ENCODE measurements at regions not wholly inside any gene's neighbourhood (a gene's known extent, or its start where the extent isn't known, plus 50 kb on each side); places are given as distances from the start of the nearest gene placed in this dataset.
"Not testable (repeated sequence)": the region's sequence is repeated elsewhere in the genome, so short reads cannot be mapped to it uniquely, and the experiment has no call there.

DNA sequence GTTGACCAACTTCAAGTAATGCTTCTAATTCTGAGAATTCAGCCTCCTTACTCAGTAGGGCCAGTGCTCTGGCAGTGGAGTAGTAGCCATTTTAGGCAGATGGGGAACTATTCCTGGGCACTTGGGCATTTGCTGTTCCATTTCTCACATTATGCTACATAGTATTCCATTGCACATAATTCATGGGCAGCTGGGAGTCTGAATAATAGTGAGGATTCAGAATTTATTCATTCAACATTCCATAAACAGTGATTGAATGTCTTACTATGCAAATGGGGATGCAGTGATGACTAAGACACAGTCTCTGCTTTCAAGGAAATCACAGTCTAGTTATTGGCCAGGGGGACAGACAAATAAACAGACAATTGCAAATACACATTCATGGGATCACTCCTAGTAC lies 301.0 kb upstream of the KCNN2 start:
- DNase-seq, result no peak

DNA sequence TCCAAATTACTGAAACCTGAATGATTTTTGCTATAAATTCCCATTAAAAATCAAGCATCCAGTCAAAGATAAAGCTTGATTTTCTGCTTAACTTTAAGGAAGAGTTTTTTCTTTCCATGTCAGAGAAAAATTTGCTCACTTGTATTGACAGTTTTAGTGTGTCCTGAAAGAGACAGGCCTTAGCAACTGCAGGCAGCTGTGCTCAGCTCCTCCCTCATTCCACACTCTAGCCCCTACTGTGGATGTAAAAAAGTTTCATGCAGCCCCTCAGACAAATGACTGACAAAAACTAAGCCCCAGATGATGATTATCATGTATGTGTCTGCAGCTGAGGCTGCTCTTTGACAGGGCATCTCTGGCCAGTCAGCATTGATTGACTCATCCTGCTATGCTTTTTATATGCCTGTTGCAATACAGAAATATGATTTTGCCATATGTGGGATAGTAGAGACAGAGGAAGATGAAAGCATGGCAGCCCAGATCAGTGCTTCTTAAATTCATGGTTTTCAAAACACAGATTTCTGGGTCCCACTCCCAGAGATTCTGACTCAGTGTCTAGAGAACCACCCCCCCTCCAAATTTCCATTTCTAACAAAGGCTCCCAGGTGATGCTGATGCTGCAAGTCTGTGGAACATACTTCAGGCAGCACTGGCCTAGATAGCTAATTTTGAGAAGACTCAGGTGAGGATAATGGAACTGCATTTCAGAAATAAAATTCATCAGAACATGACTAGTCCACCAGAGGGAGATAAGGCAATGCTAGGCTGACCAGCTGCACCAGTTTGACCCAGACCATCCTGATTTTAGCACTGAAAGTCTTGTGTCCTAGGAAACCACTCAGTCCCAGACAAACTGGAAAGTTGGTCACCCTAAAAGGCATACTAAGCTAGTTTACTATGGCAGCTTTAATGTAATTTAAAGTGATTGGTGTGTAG lies 298.7 kb upstream of the KCNN2 start:
- no peak for DNase-seq

DNA sequence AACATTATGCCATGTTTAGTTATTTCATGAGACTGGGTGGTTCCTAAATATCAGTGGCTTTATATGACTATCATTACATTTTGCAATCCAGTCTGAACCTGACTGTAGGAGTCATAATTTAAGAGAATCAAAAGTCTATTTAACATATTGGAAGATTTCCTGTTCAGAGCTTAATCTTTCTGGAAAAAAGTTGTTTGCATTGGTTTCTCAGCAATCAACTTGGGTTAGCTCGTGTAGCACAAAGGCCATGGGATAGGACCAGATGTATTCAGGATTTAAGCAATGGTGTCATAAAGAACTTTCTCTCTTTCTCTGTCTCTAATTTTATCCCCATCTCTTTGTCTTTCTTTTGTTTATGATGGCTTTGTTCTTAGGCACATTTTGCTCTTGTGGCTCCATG lies 296.0 kb upstream of the KCNN2 start:
- no peak for DNase-seq

DNA sequence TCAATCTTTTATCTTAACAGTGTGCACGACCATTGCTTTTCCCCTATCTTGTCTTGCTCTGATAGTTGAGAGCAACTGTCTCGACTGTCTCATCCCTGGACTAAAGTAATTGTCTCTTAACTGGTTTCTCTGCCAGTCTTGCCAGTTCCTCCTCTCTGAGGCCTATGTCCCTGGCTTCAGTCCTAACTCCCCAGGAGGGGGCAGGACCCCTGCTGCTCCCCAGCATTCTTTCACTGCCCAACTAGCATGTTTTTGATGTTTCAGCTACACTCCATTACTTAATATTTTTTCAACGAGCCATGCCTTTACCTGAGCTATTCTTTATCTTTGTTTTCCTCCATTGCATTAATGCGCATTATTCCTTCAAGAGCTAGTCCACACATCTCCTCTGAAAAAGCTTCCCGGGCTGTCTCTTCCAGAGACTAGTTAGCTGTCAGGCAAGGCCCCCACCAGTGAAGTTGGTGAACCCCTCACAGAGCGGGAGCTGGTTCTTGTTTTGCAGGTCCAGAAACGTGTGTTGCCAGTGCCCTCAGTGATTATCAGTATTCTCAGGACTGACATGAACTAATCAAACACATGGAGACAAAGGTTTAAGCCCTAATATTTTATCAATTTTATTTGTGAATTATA lies 291.7 kb upstream of the KCNN2 start:
- no peak for DNase-seq

DNA sequence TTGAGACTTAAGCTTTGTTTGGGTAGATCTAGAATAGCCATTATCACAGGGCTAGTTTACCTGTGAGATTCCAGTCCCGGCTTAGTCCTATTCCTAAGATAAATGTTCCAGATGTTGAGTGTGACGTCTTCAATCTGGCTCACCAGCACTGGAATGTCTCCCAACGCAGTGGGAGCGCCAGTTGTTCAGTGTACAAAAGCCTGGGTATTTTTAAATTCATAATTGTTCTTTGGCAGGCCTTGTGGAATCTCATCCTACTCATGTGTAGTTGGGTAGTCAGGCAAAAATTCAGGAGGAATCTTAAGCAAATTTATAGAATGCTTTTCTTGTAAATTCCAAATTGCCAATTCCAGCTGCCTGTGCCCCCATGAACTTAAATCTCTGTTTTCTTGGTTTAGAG lies 272.6 kb upstream of the KCNN2 start:
- DNase-seq, result no peak

DNA sequence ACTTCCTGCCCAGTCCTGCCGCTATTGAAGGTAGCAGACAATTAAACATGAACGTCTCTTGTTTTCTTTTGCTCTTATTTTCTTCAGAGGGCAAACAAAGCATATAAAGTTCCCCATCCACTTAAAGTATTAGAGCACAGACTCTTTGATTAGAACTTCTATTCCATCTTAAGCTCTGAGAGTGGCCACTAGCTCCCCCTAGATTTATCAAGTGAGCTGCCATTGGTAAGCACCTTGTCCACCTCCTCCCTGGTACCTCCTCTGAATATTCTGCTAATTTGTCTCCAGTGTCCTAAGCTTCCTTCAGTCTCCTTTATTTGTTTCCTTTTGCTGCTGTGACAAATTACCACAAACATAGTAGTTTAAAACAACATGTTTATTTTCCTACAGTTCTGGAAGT lies 264.3 kb upstream of the KCNN2 start:
- no peak for DNase-seq

DNA sequence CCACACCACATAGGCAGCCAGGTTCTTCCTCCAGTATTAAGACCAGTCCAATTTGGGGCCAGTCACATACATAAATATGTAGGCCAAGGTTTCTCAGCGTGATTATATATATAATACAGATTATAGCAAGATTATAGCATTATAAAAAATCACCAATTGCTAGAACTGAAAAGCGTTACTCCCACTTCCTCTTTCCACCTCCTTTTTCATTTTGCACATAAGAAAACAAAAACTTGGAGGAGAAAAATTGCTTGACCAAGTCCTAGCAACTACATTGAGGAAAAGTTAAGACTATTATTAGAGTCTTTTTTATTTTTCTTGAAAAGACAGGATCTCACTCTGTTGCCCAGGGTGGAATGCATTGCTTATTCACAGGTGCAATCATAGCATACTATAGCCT lies 262.7 kb upstream of the KCNN2 start:
- DNase-seq, result no peak

DNA sequence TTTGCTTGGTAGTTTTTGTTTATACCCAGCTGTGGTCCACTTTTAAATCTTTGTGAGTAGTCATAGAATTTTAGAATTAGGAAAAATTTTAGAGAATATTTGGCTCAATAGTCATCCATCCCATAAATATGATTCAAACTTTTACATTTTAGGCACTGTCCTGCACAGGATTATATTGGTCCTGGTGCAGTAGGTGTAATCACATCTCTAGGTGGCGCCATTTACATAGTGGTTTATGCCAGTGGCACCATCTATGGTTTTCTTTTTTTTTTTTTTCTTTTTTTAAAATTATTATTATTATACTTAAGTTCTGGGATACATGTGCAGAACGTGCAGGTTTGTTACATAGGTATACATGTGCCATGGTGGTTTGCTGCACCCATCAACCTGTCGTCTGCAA lies 260.7 kb upstream of the KCNN2 start:
- no peak for DNase-seq

DNA sequence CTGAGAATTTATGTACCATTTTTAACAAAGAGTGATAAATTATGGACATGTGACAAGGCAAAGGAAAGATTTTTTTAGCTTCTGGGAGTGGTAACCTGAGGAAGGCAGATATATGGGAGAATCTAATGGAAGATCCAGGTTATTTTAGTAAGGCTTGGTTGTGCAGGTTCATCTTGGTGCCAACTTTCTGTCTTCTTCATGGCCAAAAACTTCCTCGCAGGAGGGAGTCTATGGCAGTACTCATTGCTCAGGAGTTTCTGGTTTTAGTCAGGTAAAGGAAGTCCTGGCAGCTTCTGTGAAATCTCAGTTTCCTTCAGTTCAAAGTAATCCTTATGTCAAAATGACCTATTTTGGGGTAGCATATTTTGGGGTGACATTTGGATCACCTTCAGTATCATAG lies 248.3 kb upstream of the KCNN2 start:
- no peak for DNase-seq

DNA sequence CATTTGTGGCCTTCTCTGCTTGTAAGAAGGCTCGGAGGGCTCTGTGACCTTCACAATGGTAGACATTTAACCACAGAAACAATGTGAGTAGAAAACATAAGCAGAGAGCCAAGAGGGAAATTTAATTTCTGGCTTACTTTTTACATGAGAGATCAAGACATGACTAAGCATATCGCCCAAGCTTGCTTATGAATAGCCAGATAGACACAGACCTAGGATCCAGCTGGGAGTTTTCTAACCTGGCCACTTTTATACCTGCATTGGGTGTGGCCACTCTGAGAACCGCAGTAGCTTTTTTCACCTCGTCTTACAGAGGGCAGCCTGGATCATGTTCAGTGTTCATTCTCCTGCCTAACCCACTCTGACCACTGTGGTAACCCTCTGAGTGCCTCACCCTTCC lies 244.9 kb upstream of the KCNN2 start:
- no peak for DNase-seq

DNA sequence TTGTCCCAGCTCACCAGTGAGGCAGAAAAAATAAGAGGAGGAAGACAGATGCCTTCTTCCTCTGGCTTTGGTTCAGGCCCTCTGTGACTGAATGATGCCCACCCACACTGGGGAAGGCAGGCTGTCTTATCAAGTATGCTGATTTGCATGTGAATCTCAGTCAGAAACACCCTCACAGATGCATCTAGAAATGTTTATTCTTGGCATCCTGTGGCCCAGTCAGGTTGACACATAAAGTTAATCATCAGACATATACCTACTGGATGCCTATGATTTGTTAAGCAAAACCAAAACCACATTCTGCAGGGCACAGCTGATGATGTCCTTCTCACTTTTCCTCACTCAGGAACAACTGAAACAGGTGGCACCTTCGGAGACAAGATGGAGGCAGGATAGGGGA lies 243.4 kb upstream of the KCNN2 start:
- DNase-seq, result no peak

DNA sequence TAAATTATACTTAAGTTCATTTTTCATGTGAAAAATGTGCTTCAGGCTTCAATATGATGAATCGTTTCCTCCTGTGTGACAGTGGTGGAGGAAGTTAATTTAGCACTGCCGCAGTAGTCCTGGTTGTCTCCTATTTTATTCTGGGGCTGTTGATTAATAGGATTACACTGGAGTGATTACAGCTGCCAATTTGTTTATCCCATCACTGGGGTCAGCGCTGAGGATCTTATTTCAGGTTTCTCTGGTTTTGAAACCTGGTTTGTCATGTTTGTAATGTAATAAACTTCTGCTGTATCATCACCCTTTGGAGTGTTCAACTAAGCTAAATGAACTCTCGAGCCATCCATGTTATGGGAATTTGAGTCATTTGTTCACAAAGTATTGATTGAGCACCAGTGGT lies 241.7 kb upstream of the KCNN2 start:
- no peak for DNase-seq

DNA sequence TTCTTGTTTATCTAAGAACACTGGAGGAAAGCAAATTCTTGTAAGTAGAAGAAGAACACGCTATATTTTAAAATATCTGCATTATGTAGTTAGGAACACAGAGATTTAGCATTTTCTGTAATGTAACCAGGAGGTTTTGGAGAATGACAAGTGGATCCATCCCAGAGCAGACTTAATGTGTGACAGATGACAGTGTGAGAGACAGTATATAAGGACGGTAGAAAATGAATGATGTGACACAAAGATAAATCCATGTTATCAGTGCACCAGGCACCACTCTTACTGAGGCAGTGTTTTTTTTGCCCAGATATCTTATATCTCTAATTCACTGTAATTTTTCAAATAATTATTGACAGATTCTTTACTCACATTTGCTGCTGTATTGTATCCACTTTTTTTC lies 239.0 kb upstream of the KCNN2 start:
- DNase-seq, result no peak

DNA sequence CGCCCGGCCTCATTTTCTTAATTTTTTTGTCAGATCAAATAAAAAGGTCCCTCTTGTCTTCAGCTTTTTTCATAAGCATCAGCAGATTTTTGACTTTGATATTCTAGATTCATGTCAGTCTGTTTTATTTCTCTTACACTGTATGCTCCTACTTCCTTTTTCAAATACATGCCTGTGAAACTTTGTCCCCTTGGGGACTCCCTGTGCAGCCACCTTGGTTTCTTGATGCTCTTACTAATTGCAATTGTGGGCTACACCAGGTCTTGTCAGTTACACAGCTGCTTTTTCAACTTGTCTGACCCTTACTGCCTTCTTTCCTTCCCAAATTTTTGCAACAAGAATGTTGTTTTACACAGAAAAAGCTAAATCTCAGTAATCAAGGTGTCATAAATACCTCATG lies 238.2 kb upstream of the KCNN2 start:
- no peak for DNase-seq

DNA sequence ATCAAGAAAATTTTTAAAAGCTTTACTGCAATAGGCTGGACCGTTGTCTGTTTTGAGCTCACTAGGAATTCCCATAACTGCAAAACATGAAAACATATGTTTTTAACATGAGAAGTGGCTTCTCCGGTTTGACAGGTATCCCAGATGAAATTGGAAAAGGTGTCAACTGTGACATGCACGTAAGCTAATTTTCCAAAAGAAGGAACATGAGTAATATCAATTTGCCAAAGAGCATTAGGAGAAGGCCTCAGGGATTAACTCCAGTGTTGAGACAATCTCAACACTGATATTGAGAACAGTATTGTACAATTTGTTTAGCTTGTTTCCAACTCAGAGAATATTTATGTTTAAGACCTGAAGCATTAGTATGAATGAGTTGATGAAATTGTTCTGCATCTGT lies 215.5 kb upstream of the KCNN2 start:
- DNase-seq, result no peak

DNA sequence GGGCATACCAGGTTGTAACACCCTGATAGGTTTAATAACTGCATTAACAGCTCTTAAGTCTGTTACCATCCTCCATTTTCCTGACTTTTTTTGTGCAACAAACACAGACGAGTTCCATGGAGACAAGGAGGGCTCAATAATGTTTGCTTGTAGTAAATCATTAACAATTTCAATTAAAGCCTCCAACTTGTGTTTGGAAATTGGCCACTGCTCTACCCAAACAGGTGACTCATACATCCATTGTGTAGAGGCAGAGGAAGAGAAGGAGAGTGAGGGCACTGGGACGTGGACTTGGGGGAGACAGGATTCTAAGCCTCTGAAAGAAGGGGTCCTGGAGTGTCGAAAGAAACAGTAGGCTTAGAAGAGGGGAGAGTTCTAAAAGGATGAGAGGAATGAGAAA lies 213.6 kb upstream of the KCNN2 start:
- no peak for DNase-seq

DNA sequence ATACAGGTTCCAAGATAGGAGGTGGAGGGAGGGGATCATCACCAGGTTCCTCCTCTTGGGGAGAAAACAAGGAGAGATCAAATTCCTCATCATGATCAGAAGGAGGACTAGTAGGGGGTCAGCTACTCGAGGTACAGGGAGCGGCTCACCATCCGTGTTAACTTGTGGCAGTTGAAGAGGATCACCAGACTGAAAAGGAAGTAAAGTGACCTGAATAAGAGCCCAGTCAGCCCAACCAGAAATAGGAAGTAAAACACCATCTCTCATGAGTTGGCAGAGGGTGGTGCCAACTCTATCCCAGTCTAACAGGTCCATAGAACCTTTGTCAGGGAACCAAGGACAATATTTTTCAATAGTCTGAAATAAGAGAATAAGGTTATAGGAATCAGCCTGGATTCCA lies 213.1 kb upstream of the KCNN2 start:
- not testable (repeated sequence) for DNase-seq

DNA sequence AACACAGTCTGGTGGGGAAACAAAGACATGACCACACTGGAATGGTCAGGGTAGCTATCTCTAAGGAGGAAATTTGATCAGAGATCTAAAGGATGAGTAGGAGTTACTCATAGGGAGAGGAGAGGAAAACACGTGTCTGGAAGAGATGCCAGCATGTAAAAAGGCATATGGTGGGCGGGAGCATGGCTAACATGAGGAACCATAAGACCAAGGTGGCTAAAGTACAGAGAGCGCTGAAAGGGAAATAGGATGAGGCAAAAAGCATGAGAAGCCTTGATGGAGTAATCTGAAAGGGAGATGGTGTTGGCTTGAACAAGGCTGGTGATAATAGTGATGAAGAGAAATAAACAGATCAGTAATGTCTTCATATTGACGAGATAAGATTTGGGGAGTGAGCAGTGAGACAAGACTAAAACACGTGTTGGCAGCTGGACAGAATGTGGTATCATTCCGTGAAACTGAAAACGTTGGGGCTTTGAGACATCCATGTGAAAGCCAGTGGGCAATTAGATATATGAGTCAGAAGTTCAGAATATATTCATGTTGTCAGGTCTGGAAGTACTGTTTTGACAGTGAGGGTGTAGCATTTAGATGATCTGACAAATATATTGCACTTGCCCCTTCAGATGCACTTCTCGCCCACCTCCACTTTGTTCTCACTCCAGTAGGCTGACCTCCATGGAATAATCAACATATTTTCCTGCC lies 209.1 kb upstream of the KCNN2 start:
- no peak for DNase-seq

DNA sequence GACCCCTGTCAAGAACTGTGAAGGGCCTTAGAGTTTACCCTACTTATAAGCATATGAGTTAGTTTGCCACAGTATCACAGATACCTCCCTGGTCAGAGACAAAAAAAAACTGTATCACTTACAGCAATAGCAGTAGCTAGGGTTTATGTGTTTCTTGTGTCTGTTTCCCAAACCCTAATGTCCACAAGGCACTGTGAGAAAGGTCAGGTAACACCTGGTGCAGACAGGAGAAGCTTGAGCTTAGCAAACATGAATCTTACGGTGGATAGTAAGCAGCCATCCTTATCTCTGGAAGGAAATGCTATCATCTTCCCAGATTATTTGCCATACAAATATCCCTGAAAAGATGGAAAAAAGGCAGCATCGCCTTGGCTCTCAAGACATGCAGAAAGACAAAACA lies 208.5 kb upstream of the KCNN2 start:
- DNase-seq, result no peak

DNA sequence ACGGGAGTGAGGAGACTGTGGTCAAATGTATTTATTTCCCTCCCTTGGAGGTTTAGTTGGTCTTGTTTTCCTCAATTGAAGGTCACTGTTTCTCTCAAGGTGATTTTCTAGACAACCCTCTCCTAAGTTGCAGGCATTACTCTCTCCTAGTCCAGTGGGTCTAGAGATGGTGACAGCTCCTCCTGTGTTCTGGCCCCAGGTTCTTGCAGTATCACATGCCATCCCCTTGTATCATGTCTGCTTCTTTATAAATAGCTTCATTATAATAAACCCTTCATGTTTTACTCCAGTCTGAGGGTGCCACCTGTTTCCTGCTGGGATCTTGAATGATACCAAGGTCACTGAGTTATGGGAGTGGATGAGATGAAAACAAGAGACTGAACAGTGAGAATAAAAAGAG lies 208.0 kb upstream of the KCNN2 start:
- no peak for DNase-seq

DNA sequence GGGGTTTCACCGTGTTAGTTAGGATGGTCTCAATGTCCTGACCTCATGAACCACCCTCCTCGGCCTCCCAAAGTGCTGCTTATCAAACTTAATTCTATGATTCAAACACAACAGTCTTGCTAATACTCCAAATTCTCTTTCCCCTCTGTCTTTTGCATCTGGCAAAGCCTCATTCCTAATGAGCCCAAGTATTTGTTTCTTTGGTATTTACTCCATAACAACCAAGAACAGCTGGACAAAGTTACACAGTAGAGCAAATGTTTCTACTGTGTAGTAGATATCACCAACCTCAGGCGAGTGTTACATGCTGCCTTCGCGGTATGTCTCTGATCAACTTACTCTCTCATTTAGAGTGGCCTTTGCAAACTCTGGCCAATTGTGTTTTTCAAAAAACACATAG lies 195.8 kb upstream of the KCNN2 start:
- no peak for DNase-seq

DNA sequence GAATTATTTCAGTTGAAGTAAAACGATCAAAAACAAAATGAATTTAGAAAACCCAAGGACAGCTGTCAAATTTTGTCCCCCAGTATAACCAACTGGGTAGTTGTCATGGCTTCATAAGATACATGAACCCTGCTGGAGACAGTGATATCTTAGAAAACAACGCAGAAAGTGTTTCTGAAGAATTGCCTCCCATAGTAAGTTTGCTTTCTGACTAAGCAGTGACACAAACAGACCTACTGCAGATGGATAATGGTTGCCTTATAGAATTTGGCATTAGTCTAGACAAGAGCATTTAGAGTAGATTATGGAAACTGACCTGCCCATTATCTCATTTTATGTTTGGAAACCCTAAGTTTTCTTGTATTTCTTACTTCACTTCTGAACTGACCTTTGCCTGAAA lies 187.7 kb upstream of the KCNN2 start:
- no peak for DNase-seq

DNA sequence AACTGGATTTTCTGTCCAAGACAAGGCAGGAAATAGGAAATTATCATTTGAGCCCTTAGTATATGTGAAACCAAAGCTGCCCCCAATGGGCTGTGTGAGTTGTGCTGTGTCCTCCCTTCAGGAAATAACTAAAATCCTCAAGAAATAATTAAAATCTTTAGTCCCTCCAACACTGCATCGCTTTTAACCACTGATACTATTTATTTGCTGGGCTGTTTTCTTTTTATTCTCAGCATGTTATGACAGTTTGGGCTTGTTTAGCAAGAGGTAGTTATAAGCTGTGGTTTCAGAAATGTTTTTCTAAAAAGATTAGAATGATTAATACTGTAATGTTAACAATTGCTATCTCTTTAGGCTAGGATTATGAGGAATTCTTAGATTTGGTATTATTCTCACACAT lies 187.0 kb upstream of the KCNN2 start:
- DNase-seq, result no peak

DNA sequence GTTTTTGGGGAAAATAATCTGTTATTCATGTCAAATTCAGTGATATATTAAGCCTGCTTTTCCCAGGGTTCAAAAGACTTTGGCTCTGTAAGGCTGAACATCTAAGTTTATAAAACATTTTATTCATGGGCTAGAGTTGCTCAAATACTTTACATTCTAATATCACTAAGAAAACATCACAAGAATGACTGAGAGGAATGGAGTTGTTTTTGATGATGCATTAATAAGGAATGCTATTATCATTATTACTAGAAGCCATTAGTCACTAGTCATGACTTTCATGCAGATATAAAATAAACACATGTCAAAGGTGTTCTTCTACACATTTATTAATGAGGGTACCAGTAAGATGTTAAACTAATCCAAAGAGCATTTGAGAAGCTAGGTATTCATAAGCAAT lies 185.5 kb upstream of the KCNN2 start:
- DNase-seq, result no peak

Measured in CD4-positive, alpha-beta T cell treated with Interleukin-6 for 4 hours (primary cell).